ENCODE measurements at regions not wholly inside any gene's neighbourhood (a gene's known extent, or its start where the extent isn't known, plus 50 kb on each side); places are given as distances from the start of the nearest gene placed in this dataset.
"Not testable (repeated sequence)": the region's sequence is repeated elsewhere in the genome, so short reads cannot be mapped to it uniquely, and the experiment has no call there.

DNA sequence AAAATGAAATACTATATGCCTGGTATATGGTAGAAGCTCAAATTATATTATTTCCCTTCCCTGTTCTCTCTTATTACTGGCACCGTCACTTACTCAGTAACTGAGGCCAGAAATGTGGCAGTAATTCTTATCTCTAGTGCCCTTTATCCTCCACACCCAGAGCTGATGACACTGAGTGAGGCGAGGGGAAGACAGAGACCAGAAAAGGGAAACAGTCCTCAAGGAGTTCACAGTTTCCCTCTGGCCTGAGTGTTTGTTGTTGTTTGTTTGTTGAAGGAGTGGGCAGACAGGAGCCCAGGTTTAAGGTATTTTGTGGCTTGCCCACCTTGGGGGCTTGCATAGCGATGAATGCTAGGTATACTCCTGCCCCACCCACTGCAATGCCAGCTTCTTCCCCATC, 101.5 kb upstream of the FNDC3A start:
- no peak for TF ChIP-seq POLR2A (IDR thresholded peaks at IDR 0.05)
- TF ChIP-seq, protein P1, sequence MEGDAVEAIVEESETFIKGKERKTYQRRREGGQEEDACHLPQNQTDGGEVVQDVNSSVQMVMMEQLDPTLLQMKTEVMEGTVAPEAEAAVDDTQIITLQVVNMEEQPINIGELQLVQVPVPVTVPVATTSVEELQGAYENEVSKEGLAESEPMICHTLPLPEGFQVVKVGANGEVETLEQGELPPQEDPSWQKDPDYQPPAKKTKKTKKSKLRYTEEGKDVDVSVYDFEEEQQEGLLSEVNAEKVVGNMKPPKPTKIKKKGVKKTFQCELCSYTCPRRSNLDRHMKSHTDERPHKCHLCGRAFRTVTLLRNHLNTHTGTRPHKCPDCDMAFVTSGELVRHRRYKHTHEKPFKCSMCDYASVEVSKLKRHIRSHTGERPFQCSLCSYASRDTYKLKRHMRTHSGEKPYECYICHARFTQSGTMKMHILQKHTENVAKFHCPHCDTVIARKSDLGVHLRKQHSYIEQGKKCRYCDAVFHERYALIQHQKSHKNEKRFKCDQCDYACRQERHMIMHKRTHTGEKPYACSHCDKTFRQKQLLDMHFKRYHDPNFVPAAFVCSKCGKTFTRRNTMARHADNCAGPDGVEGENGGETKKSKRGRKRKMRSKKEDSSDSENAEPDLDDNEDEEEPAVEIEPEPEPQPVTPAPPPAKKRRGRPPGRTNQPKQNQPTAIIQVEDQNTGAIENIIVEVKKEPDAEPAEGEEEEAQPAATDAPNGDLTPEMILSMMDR (IDR thresholded peaks at IDR 0.05): no peak
- DNase-seq (no peak), ATAC-seq (peak in 2 of 4 donors; percentile 19 to 71)
- H3K27me3 ChIP-seq: no peaks in the 10 kb centered on the region
- intact Hi-C loops (cut with DNase I): no loop called here
- no peaks in the 10 kb centered on the region for H3K36me3 ChIP-seq
- no peak overlapping the region for H3K4me3 ChIP-seq
- no peaks in the 10 kb centered on the region for H3K9me3 ChIP-seq
- H3K27ac ChIP-seq: no peak overlapping the region
- H3K4me1 ChIP-seq: no peaks in the 10 kb centered on the region
- WGBS (ENCODE audit: insufficient coverage, low coverage, low lambda C conversion rate, missing lambda C conversion rate): 55% methylated on average over 3 of the region's 3 CpGs

DNA sequence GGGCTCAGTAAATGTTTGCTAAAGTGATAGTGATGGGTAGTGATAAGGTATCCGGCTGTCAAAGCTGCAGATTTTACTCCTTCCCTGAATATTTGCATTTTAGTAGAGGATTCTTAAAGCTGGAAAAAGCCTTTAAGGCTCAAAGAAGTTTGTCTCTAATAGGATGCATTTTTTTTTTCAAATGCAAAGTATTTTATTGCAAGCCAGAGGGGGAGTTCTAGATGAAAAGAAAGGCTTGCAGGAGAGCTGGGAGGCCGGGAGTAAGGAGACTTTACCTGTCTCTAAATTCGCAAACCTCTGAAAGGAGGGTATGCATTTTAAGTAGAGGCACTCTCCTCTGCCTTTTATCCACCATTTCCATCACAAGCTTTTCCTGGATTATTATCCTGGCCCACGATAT, 100.7 kb upstream of the FNDC3A start:
- Histone ChIP-seq H3K4me3 (no peak overlapping the region), H3K27me3 (no peaks in the 10 kb centered on the region), H3K4me1 (no peaks in the 10 kb centered on the region), H3K27ac (no peak overlapping the region), H3K36me3 (no peaks in the 10 kb centered on the region), H3K9me3 (no peaks in the 10 kb centered on the region)
- DNase-seq: no peak
- 60% methylated on average over 4 of the region's 4 CpGs for WGBS (ENCODE audit: insufficient coverage, low coverage, low lambda C conversion rate, missing lambda C conversion rate)
- TF ChIP-seq POLR2A (IDR thresholded peaks at IDR 0.05): no peak
- TF ChIP-seq, protein P1 (IDR thresholded peaks at IDR 0.05): no peak
- no peak for ATAC-seq
- intact Hi-C loops (cut with DNase I): no loop called here

- Histone ChIP-seq H3K4me3 (no peak overlapping the region), H3K9me3 (no peaks in the 10 kb centered on the region), H3K27ac (no peak overlapping the region), H3K27me3 (no peaks in the 10 kb centered on the region), H3K4me1 (no peaks in the 10 kb centered on the region), H3K36me3 (no peaks in the 10 kb centered on the region)
- intact Hi-C loops (cut with DNase I): no loop called here
- TF ChIP-seq, protein P1 (IDR thresholded peaks at IDR 0.05): no peak
- TF ChIP-seq POLR2A (IDR thresholded peaks at IDR 0.05): no peak
- no peak for DNase-seq
- ATAC-seq: no peak
These were observed 99.4 kb upstream of the FNDC3A start for GRCh38 chr13:48876289-48876688.

DNA sequence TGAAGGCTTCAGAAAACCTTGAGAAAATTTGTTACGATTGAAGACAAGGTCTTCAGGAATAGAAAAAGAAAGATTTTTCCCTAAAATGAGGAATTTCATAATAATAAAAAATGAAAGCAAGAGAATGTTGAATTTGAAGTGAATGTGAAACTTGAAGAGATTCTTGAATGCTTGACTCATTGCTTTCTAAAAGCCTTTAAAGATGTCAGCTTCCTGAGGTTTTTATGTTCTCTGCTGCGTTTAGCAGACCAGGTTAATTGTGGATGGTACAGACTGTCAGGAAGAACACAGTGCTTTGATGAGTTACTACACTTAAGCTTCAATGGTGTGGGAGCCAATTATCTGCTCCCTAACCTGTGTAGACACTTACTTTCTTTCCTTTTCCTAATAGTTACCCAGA, 96.3 kb upstream of the FNDC3A start:
- H3K27me3 ChIP-seq: no peaks in the 10 kb centered on the region
- no peaks in the 10 kb centered on the region for H3K36me3 ChIP-seq
- intact Hi-C loops (cut with DNase I): no loop called here
- no peaks in the 10 kb centered on the region for H3K9me3 ChIP-seq
- H3K4me3 ChIP-seq: no peak overlapping the region
- WGBS (ENCODE audit: insufficient coverage, low coverage, low lambda C conversion rate, missing lambda C conversion rate): 59% methylated on average over 2 of the region's 2 CpGs
- DNase-seq: no peak
- H3K4me1 ChIP-seq: no peaks in the 10 kb centered on the region
- ATAC-seq: no peak
- TF ChIP-seq, protein P1 (IDR thresholded peaks at IDR 0.05): no peak
- no peak for TF ChIP-seq POLR2A (IDR thresholded peaks at IDR 0.05)
- no peak overlapping the region for H3K27ac ChIP-seq

- DNase-seq: no peak
- Histone ChIP-seq H3K4me3 (no peak overlapping the region), H3K36me3 (no peaks in the 10 kb centered on the region), H3K4me1 (no peaks in the 10 kb centered on the region), H3K27me3 (no peaks in the 10 kb centered on the region), H3K27ac (no peak overlapping the region), H3K9me3 (no peaks in the 10 kb centered on the region)
- no peak for ATAC-seq
- TF ChIP-seq, protein P1 (IDR thresholded peaks at IDR 0.05): no peak
- no peak for TF ChIP-seq POLR2A (IDR thresholded peaks at IDR 0.05)
- intact Hi-C loops (cut with DNase I): no loop called here
- WGBS (ENCODE audit: insufficient coverage, low coverage, low lambda C conversion rate, missing lambda C conversion rate): 100% methylated on average over 2 of the region's 7 CpGs
These were observed 95.9 kb upstream of the FNDC3A start for GRCh38 chr13:48879854-48880253.

DNA sequence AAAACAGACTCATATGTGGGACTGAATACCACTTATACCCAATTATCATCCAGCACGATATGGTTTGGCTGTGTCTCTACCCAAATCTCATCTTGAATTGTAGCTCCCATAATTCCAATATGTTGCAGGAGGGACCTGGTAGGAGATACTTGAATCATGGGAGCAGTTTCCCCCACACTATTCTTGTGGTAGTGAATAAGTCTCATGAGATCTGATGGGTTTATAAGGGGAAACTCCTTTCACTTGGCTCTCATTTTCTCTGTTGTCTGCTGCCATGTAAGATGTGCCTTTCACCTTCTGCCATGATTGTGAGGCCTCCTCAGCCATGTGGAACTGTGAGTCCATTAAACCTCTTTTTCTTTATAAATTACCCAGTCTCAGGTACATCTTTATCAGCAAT, 91.9 kb upstream of the FNDC3A start:
- H3K27me3 ChIP-seq; H3K27ac ChIP-seq; H3K9me3 ChIP-seq; H3K4me1 ChIP-seq; DNase-seq; ATAC-seq; H3K4me3 ChIP-seq; H3K36me3 ChIP-seq; intact Hi-C loops (cut with DNase I): not testable (repeated sequence)
- WGBS (ENCODE audit: insufficient coverage, low coverage, low lambda C conversion rate, missing lambda C conversion rate): 64% methylated on average over 1 of the region's 1 CpG

All from right lobe of liver (tissue), 6 donors.